ENCODE measurements at regions not wholly inside any gene's neighbourhood (a gene's known extent, or its start where the extent isn't known, plus 50 kb on each side); places are given as distances from the start of the nearest gene placed in this dataset.
"Not testable (repeated sequence)": the region's sequence is repeated elsewhere in the genome, so short reads cannot be mapped to it uniquely, and the experiment has no call there.

GRCh38 chr1:188037572-188037971, 1208.8 kb downstream of the PLA2G4A start:
- TF ChIP-seq HOXA7 (CRISPR knock-in tag; IDR thresholded peaks at IDR 0.05); CTCF (IDR thresholded peaks at IDR 0.05); POLR2A (IDR thresholded peaks at IDR 0.05; ENCODE audit: low read length); HMGXB4 (CRISPR knock-in tag; IDR thresholded peaks at IDR 0.05; ENCODE audit: borderline replicate concordance); MAFK (IDR thresholded peaks at IDR 0.05; ENCODE audit: partially characterized antibody); RCOR1 (IDR thresholded peaks at IDR 0.05; ENCODE audit: low read depth, low read length); RAD21 (conservative IDR thresholded peaks at IDR 0.05 in 1 of 2, IDR thresholded peaks at IDR 0.05 in 1 of 2); NR3C1 (IDR thresholded peaks at IDR 0.05); TFCP2L1 (CRISPR knock-in tag; IDR thresholded peaks at IDR 0.05); RFX5 (IDR thresholded peaks at IDR 0.05); CHD2 (IDR thresholded peaks at IDR 0.05; ENCODE audit: low read length, partially characterized antibody): not testable (repeated sequence)

Data from A549 (cell line).